ENCODE measurements at regions not wholly inside any gene's neighbourhood (a gene's known extent, or its start where the extent isn't known, plus 50 kb on each side); places are given as distances from the start of the nearest gene placed in this dataset.

GRCh38 chr17:15087946-15088345 is 177.2 kb downstream of the PMP22 start:
- H3K27me3 ChIP-seq (ENCODE audit: control insufficient read depth, insufficient read depth, low read length), result no peaks in the 10 kb centered on the region
- no peak overlapping the region for H3K4me3 ChIP-seq (ENCODE audit: low read depth, low read length)
- no peaks in the 10 kb centered on the region for H3K36me3 ChIP-seq (ENCODE audit: control insufficient read depth, insufficient read depth, low read length)
- DNase-seq (ENCODE audit: low read depth) (no peak), FAIRE-seq (no peak)
- TF ChIP-seq, protein P1, sequence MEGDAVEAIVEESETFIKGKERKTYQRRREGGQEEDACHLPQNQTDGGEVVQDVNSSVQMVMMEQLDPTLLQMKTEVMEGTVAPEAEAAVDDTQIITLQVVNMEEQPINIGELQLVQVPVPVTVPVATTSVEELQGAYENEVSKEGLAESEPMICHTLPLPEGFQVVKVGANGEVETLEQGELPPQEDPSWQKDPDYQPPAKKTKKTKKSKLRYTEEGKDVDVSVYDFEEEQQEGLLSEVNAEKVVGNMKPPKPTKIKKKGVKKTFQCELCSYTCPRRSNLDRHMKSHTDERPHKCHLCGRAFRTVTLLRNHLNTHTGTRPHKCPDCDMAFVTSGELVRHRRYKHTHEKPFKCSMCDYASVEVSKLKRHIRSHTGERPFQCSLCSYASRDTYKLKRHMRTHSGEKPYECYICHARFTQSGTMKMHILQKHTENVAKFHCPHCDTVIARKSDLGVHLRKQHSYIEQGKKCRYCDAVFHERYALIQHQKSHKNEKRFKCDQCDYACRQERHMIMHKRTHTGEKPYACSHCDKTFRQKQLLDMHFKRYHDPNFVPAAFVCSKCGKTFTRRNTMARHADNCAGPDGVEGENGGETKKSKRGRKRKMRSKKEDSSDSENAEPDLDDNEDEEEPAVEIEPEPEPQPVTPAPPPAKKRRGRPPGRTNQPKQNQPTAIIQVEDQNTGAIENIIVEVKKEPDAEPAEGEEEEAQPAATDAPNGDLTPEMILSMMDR (IDR thresholded peaks at IDR 0.05; ENCODE audit: insufficient read depth, low read length, severe bottlenecking), result no peak

- TF ChIP-seq, protein P1 (IDR thresholded peaks at IDR 0.05; ENCODE audit: insufficient read depth, low read length, severe bottlenecking), result no peak
- DNase-seq (ENCODE audit: low read depth) (no peak), FAIRE-seq (no peak)
- Histone ChIP-seq H3K36me3 (ENCODE audit: control insufficient read depth, insufficient read depth, low read length) (no peaks in the 10 kb centered on the region), H3K4me3 (ENCODE audit: low read depth, low read length) (no peak overlapping the region), H3K27me3 (ENCODE audit: control insufficient read depth, insufficient read depth, low read length) (no peaks in the 10 kb centered on the region)
Measured at GRCh38 chr17:15086776-15087295, 178.3 kb downstream of the PMP22 start.

DNA sequence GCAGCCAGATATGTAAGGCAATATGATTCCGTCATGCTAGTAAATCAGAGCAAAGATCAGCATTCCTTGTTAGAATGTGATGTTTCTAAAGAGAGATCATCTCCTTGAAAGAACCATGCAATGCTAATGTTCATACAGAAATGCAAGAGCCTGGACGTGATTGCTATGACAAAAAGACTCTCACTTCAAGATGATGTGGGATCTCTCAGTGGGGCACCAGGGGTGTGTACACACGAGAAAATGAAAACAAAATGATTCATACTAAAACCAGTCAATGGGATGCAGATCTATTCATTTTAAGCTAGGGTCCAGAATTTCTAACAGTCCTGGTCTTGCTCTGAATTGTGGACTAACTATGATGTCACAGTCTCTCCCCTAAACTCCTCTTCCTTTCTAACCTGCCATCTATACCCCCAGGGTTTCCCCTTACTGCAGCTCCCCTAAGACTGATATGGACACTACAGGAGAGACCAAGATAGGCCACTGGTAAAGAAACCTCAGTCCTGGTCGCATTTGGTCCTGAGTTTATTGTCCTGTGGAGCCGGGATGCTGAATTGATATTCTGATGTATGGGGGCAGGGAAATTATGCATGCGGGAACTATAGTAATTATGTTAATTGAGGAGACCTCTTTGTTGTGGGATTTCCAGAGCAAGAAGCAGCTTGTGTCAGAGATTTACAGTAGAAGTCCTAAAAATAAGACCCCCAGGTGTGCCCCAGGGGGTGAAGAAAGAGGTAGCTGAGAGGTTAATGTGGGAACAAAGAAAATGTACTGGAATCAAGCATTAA is 179.0 kb downstream of the PMP22 start:
- no peaks in the 10 kb centered on the region for H3K27me3 ChIP-seq (ENCODE audit: control insufficient read depth, insufficient read depth, low read length)

GRCh38 chr17:15083225-15083624 is 181.9 kb downstream of the PMP22 start:
- no peak overlapping the region for H3K4me3 ChIP-seq (ENCODE audit: low read depth, low read length)
- TF ChIP-seq, protein P1 (IDR thresholded peaks at IDR 0.05; ENCODE audit: insufficient read depth, low read length, severe bottlenecking), result no peak
- DNase-seq (ENCODE audit: low read depth), result no peak
- no peaks in the 10 kb centered on the region for H3K36me3 ChIP-seq (ENCODE audit: control insufficient read depth, insufficient read depth, low read length)
- FAIRE-seq, result no peak
- no peaks in the 10 kb centered on the region for H3K27me3 ChIP-seq (ENCODE audit: control insufficient read depth, insufficient read depth, low read length)

More for the DNA sequence above, 179.0 kb downstream of the PMP22 start:
- Histone ChIP-seq H3K4me3 (ENCODE audit: low read depth, low read length) (no peak overlapping the region), H3K36me3 (ENCODE audit: control insufficient read depth, insufficient read depth, low read length) (no peaks in the 10 kb centered on the region)
- no peak for DNase-seq (ENCODE audit: low read depth)
- no peak for FAIRE-seq
- TF ChIP-seq, protein P1 (IDR thresholded peaks at IDR 0.05; ENCODE audit: insufficient read depth, low read length, severe bottlenecking), result no peak

GRCh38 chr17:15081008-15081407 is 184.1 kb downstream of the PMP22 start:
- FAIRE-seq, result no peak
- no peaks in the 10 kb centered on the region for H3K27me3 ChIP-seq (ENCODE audit: control insufficient read depth, insufficient read depth, low read length)
- DNase-seq (ENCODE audit: low read depth), result no peak
- no peak overlapping the region for H3K4me3 ChIP-seq (ENCODE audit: low read depth, low read length)
- H3K36me3 ChIP-seq (ENCODE audit: control insufficient read depth, insufficient read depth, low read length), result no peaks in the 10 kb centered on the region
- TF ChIP-seq, protein P1 (IDR thresholded peaks at IDR 0.05; ENCODE audit: insufficient read depth, low read length, severe bottlenecking), result no peak

Data from bronchial epithelial cell (primary cell).